Gastroesophageal sphincter (tissue), 4 donors: ENCODE measurements at regions not wholly inside any gene's neighbourhood (a gene's known extent, or its start where the extent isn't known, plus 50 kb on each side); places are given as distances from the start of the nearest gene placed in this dataset.

Experiments used
- ATAC-seq: fragments of 150-250 bp; one replicate; pipeline ENCODE4 v1.9.1; 2016; ENCODE audit warnings: mild to moderate bottlenecking, moderate library complexity
- H3K27ac ChIP-seq, 4 donors: fragments of 200-600 bp; sonication (generic) in 3 of 4; 1 replicate in 3 of 4; 2 replicates in 1 of 4; pipeline ENCODE4 v1.5.1; 2016 to 2019
- H3K27me3 ChIP-seq: fragments of 200-600 bp; sonication (generic); one replicate; pipeline ENCODE4 v1.5.1; 2019
- H3K36me3 ChIP-seq, 2 donors: fragments of 200-600 bp; sonication (generic); one replicate each; pipeline ENCODE4 v1.5.1; 2019; ENCODE audit warnings: control low read depth in 1 of 2
- H3K4me1 ChIP-seq, 3 donors: fragments of 200-600 bp; sonication (generic); 1 replicate in 2 of 3; 2 replicates in 1 of 3; pipeline ENCODE4 v1.5.1; 2016 to 2019; ENCODE audit warnings: control low read depth in 2 of 3
- H3K4me3 ChIP-seq, 2 donors: fragments of 200-600 bp; sonication (generic); one replicate each; pipeline ENCODE4 v1.5.1; 2019; ENCODE audit warnings: mild to moderate bottlenecking in 1 of 2, moderate library complexity in 1 of 2
- H3K9me3 ChIP-seq, 3 donors: fragments of 200-600 bp; sonication (generic); one replicate each; pipeline ENCODE4 v1.5.1; 2017 to 2019; ENCODE audit warnings: control low read depth in 2 of 3
- CTCF ChIP-seq, 4 experiments: fragments of 200-600 bp in 2 of 4; fragments of 450-650 bp in 2 of 4; sonication (generic) in 1 of 4; IDR thresholded peaks; one replicate each; pipeline ENCODE4 v1.5.1; 2017 to 2019; ENCODE audit warnings: antibody characterized with exemption in 4 of 4, mild to moderate bottlenecking in 2 of 4, moderate library complexity in 2 of 4
- EP300 ChIP-seq: sonication (generic); formaldehyde crosslinking; IDR thresholded peaks from one replicate; pipeline ENCODE4 v1.6.1; 2017; ENCODE audit warnings: antibody characterized with exemption, mild to moderate bottlenecking
- POLR2A ChIP-seq, 2 donors: fragments of 450-650 bp; IDR thresholded peaks; one replicate each; pipeline ENCODE4 v1.6.1; 2017; ENCODE audit warnings: antibody characterized with exemption in 2 of 2, mild to moderate bottlenecking in 2 of 2, moderate library complexity in 1 of 2
- POLR2AphosphoS5 ChIP-seq: sonication (generic); formaldehyde crosslinking; IDR thresholded peaks from one replicate; pipeline ENCODE4 v1.6.1; 2017; ENCODE audit warnings: antibody characterized with exemption
- WGBS, 2 donors: methylation state at CpG; one replicate each; pipeline ENCODE4 v1.1.5; 2018; ENCODE audit warnings: low coverage in 1 of 2; 5-methylcytosine and 5-hydroxymethylcytosine counted together

DNA sequence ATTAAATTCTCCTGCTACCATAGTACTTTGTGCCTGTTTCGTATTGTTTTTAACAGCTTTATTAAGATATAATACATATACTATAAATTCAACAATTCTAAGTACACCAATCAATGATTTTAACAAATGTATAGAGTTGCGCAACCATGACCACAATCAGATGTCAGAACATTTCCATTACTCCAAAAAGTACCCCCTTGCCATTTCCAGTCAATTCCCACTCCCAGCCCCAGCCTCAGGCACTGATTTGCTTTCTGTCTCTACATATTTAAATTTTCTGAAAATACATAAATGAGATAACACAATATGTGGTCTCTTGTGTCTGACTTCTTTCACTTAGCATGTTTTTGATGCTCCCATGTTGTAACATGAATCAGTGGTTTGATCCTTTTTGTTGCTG is 193.9 kb downstream of the FIGN start:
- Histone ChIP-seq H3K36me3 (no peaks in the 10 kb centered on the region), H3K9me3 (no peaks in the 10 kb centered on the region), H3K4me3 (no peak overlapping the region), H3K27me3 (no peaks in the 10 kb centered on the region), H3K4me1 (peaks cover 0 to 3% (median 0%) of the 10 kb centered on the region in 3 donors), H3K27ac (no peak overlapping the region)
- TF ChIP-seq POLR2AphosphoS5 (no peak), CTCF (IDR thresholded peaks at IDR 0.05) (no peak), POLR2A (IDR thresholded peaks at IDR 0.05) (no peak), EP300 (no peak)
- ATAC-seq: no peak
- WGBS, 2 donors: 100% methylated on average over 2 of the region's 2 CpGs

- no peak for TF ChIP-seq CTCF (IDR thresholded peaks at IDR 0.05)
- TF ChIP-seq POLR2A (IDR thresholded peaks at IDR 0.05): no peak
- TF ChIP-seq EP300: no peak
- no peak for TF ChIP-seq POLR2AphosphoS5
- Histone ChIP-seq H3K4me1 (peaks cover 0 to 3% (median 0%) of the 10 kb centered on the region in 3 donors), H3K27me3 (no peaks in the 10 kb centered on the region), H3K9me3 (no peaks in the 10 kb centered on the region), H3K27ac (no peak overlapping the region), H3K4me3 (no peak overlapping the region), H3K36me3 (no peaks in the 10 kb centered on the region)
- no peak for ATAC-seq
- 83 to 95% methylated on average over 2 of the region's 2 CpGs for WGBS, 2 donors
These were observed 194.3 kb downstream of the FIGN start for GRCh38 chr2:163541495-163541894.

GRCh38 chr2:163528640-163529217 is 207.1 kb downstream of the FIGN start:
- ATAC-seq: no peak

DNA sequence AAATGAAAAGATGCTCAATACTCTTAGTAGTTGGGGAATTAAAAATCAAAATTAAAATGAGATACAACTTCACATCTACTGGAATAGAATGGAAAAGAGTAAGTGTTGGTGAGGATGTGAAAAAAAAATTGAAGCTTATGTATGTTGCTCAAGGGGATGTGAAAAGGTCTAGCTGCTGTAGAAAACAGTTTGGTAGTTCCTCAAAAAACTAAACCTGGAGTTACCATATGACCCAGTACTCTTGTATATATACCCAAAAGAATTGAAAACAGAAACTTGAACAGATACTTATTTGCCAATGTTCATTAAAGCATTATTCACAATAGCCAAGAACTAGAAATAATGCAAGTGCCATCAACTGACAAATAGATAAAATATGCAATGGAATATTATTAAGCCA is 208.4 kb downstream of the FIGN start:
- Histone ChIP-seq H3K9me3 (peaks cover 0 to 20% (median 0%) of the 10 kb centered on the region in 3 donors), H3K36me3 (no peaks in the 10 kb centered on the region), H3K27me3 (no peaks in the 10 kb centered on the region), H3K27ac (no peak overlapping the region), H3K4me1 (no peaks in the 10 kb centered on the region), H3K4me3 (no peak overlapping the region)
- TF ChIP-seq EP300: no peak
- TF ChIP-seq POLR2A (IDR thresholded peaks at IDR 0.05): no peak
- TF ChIP-seq CTCF (IDR thresholded peaks at IDR 0.05): no peak
- no peak for TF ChIP-seq POLR2AphosphoS5
- no peak for ATAC-seq

More at GRCh38 chr2:163528640-163529217, 207.1 kb downstream of the FIGN start:
- TF ChIP-seq POLR2AphosphoS5: no peak
- Histone ChIP-seq H3K36me3 (no peaks in the 10 kb centered on the region), H3K4me1 (no peaks in the 10 kb centered on the region), H3K27me3 (no peaks in the 10 kb centered on the region), H3K9me3 (peaks cover 0 to 11% (median 0%) of the 10 kb centered on the region in 3 donors), H3K27ac (no peak overlapping the region), H3K4me3 (no peak overlapping the region)
- WGBS, 2 donors: 27 to 81% methylated on average over 1 of the region's 1 CpG

- WGBS, 2 donors: 45 to 80% methylated on average over 1 to 2 of the region's 2 CpGs
- no peak for ATAC-seq
- H3K27ac ChIP-seq: no peak overlapping the region
These were observed 217.0 kb downstream of the FIGN start for GRCh38 chr2:163518762-163519161.

More at GRCh38 chr2:163518762-163519161, 217.0 kb downstream of the FIGN start:
- H3K4me1 ChIP-seq: no peaks in the 10 kb centered on the region
- peaks cover 0 to 16% (median 0%) of the 10 kb centered on the region in 3 donors for H3K9me3 ChIP-seq
- H3K27me3 ChIP-seq: no peaks in the 10 kb centered on the region
- TF ChIP-seq POLR2AphosphoS5 (no peak), EP300 (no peak), CTCF (IDR thresholded peaks at IDR 0.05) (no peak), POLR2A (IDR thresholded peaks at IDR 0.05) (no peak)
- no peaks in the 10 kb centered on the region for H3K36me3 ChIP-seq
- no peak overlapping the region for H3K4me3 ChIP-seq
